ENCODE measurements at regions not wholly inside any gene's neighbourhood (a gene's known extent, or its start where the extent isn't known, plus 50 kb on each side); places are given as distances from the start of the nearest gene placed in this dataset.

- no peaks in the 10 kb centered on the region for H3K27me3 ChIP-seq
- H3K36me3 ChIP-seq (replicated peaks; ENCODE audit: insufficient read depth, low read depth), result no peaks in the 10 kb centered on the region
- no peaks in the 10 kb centered on the region for H3K9me2 ChIP-seq (replicated peaks; ENCODE audit: insufficient read depth)
- H4K20me1 ChIP-seq (ENCODE audit: insufficient read depth, poor library complexity, severe bottlenecking), result no peaks in the 10 kb centered on the region
- H3K4me1 ChIP-seq (ENCODE audit: insufficient read depth), result no peaks in the 10 kb centered on the region
- H3K9me3 ChIP-seq (ENCODE audit: low read depth), result no peaks in the 10 kb centered on the region
- no peak overlapping the region for H3K4me2 ChIP-seq
- no peak overlapping the region for H3K4me3 ChIP-seq
- no peak overlapping the region for H2AFZ ChIP-seq
- no peaks in the 10 kb centered on the region for H3K79me2 ChIP-seq
- TF ChIP-seq EZH2 (IDR thresholded peaks at IDR 0.05; ENCODE audit: borderline replicate concordance) (no peak), EZH2phosphoT487 (IDR thresholded peaks at IDR 0.05; ENCODE audit: low read depth, severe bottlenecking, unreplicated experiment) (no peak), CTCF (IDR thresholded peaks at IDR 0.05; ENCODE audit: poor library complexity) (no peak)
- no peak for DNase-seq (ENCODE audit: low spot score)
- no peak overlapping the region for H3K27ac ChIP-seq
Measured at GRCh38 chrX:128105659-128106058, 53.5 kb upstream of the ACTRT1 start.

All from hepatocyte (in vitro differentiated cells).